K562 (cell line): ENCODE measurements at regions not wholly inside any gene's neighbourhood (a gene's known extent, or its start where the extent isn't known, plus 50 kb on each side); places are given as distances from the start of the nearest gene placed in this dataset.

ENCODE experiments used
- TF ChIP-seq, protein P1 (sequence below): fragments of 450-650 bp; IDR thresholded peaks from 2 replicates; pipeline ENCODE4 v1.6.1; 2016; ENCODE audit warnings: mild to moderate bottlenecking, moderate library complexity

DNA sequence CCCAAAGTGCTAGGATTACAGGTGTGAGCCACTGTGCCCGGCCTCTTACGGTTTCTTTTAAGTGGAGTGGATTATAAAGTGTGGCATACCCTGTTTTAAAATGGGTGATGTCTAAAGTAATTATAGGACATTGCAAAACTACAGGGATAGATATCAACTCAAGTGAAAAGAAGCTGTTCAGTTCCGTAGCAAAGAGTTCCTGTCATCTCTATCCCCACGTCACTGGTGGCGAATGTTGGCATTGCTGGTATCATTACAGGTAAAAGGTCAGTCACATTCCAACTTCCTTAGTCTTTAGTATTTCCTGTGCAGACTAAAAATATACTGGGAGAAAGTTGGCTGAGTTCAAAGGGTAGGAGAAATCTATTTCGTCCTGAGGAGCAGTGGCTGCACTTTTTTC is 95.6 kb upstream of the SLC38A2 start (continued):
- TF ChIP-seq, protein P1, sequence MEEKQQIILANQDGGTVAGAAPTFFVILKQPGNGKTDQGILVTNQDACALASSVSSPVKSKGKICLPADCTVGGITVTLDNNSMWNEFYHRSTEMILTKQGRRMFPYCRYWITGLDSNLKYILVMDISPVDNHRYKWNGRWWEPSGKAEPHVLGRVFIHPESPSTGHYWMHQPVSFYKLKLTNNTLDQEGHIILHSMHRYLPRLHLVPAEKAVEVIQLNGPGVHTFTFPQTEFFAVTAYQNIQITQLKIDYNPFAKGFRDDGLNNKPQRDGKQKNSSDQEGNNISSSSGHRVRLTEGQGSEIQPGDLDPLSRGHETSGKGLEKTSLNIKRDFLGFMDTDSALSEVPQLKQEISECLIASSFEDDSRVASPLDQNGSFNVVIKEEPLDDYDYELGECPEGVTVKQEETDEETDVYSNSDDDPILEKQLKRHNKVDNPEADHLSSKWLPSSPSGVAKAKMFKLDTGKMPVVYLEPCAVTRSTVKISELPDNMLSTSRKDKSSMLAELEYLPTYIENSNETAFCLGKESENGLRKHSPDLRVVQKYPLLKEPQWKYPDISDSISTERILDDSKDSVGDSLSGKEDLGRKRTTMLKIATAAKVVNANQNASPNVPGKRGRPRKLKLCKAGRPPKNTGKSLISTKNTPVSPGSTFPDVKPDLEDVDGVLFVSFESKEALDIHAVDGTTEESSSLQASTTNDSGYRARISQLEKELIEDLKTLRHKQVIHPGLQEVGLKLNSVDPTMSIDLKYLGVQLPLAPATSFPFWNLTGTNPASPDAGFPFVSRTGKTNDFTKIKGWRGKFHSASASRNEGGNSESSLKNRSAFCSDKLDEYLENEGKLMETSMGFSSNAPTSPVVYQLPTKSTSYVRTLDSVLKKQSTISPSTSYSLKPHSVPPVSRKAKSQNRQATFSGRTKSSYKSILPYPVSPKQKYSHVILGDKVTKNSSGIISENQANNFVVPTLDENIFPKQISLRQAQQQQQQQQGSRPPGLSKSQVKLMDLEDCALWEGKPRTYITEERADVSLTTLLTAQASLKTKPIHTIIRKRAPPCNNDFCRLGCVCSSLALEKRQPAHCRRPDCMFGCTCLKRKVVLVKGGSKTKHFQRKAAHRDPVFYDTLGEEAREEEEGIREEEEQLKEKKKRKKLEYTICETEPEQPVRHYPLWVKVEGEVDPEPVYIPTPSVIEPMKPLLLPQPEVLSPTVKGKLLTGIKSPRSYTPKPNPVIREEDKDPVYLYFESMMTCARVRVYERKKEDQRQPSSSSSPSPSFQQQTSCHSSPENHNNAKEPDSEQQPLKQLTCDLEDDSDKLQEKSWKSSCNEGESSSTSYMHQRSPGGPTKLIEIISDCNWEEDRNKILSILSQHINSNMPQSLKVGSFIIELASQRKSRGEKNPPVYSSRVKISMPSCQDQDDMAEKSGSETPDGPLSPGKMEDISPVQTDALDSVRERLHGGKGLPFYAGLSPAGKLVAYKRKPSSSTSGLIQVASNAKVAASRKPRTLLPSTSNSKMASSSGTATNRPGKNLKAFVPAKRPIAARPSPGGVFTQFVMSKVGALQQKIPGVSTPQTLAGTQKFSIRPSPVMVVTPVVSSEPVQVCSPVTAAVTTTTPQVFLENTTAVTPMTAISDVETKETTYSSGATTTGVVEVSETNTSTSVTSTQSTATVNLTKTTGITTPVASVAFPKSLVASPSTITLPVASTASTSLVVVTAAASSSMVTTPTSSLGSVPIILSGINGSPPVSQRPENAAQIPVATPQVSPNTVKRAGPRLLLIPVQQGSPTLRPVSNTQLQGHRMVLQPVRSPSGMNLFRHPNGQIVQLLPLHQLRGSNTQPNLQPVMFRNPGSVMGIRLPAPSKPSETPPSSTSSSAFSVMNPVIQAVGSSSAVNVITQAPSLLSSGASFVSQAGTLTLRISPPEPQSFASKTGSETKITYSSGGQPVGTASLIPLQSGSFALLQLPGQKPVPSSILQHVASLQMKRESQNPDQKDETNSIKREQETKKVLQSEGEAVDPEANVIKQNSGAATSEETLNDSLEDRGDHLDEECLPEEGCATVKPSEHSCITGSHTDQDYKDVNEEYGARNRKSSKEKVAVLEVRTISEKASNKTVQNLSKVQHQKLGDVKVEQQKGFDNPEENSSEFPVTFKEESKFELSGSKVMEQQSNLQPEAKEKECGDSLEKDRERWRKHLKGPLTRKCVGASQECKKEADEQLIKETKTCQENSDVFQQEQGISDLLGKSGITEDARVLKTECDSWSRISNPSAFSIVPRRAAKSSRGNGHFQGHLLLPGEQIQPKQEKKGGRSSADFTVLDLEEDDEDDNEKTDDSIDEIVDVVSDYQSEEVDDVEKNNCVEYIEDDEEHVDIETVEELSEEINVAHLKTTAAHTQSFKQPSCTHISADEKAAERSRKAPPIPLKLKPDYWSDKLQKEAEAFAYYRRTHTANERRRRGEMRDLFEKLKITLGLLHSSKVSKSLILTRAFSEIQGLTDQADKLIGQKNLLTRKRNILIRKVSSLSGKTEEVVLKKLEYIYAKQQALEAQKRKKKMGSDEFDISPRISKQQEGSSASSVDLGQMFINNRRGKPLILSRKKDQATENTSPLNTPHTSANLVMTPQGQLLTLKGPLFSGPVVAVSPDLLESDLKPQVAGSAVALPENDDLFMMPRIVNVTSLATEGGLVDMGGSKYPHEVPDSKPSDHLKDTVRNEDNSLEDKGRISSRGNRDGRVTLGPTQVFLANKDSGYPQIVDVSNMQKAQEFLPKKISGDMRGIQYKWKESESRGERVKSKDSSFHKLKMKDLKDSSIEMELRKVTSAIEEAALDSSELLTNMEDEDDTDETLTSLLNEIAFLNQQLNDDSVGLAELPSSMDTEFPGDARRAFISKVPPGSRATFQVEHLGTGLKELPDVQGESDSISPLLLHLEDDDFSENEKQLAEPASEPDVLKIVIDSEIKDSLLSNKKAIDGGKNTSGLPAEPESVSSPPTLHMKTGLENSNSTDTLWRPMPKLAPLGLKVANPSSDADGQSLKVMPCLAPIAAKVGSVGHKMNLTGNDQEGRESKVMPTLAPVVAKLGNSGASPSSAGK: no peak
